HEK293T (cell line): ENCODE measurements at regions not wholly inside any gene's neighbourhood (a gene's known extent, or its start where the extent isn't known, plus 50 kb on each side); places are given as distances from the start of the nearest gene placed in this dataset.

Experiments
- CTCF ChIA-PET: fragments of 350-600 bp; formaldehyde crosslinking; extraction: SDS; loops from one replicate; lab custom pipeline; 2021; ENCODE audit warnings: antibody characterized with exemption, inconsistent platforms; lab: Yijun Ruan, JAX
- POLR2A ChIA-PET: fragments of 350-600 bp; formaldehyde crosslinking; extraction: SDS; loops from one replicate; lab custom pipeline; 2020; ENCODE audit warnings: antibody characterized with exemption, inconsistent platforms; lab: Yijun Ruan, JAX
- DNase-seq: peaks from one replicate; pipeline ENCODE4 v3.0.0; 2012; ENCODE audit warnings: mixed read lengths; ENCODE audit errors: extremely low spot score
- ARNT ChIP-seq: fragments of 450-650 bp; IDR thresholded peaks from 2 replicates; pipeline ENCODE4 v1.6.1; 2017; ENCODE audit warnings: mild to moderate bottlenecking
- BHLHE40 ChIP-seq: fragments of 450-650 bp; IDR thresholded peaks from 2 replicates; pipeline ENCODE4 v1.6.1; 2016; ENCODE audit warnings: mild to moderate bottlenecking, moderate library complexity, borderline replicate concordance
- CTBP1 ChIP-seq: fragments of 450-650 bp; IDR thresholded peaks from 2 replicates; pipeline ENCODE4 v1.6.1; 2016; ENCODE audit warnings: borderline replicate concordance
- ELF4 ChIP-seq: fragments of 450-650 bp; IDR thresholded peaks from 2 replicates; pipeline ENCODE4 v1.6.1; 2017; ENCODE audit warnings: antibody characterized with exemption
- FOXA1 ChIP-seq: fragments of 450-650 bp; IDR thresholded peaks from 2 replicates; pipeline ENCODE4 v1.6.1; 2016; ENCODE audit warnings: mild to moderate bottlenecking
- FOXK2 ChIP-seq: fragments of 450-650 bp; IDR thresholded peaks from 2 replicates; pipeline ENCODE4 v1.6.1; 2016; ENCODE audit warnings: mild to moderate bottlenecking
- FOXM1 ChIP-seq: fragments of 450-650 bp; IDR thresholded peaks from 2 replicates; pipeline ENCODE4 v1.6.1; 2017; ENCODE audit warnings: mild to moderate bottlenecking, borderline replicate concordance
- HDGF ChIP-seq: fragments of 450-650 bp; IDR thresholded peaks from 2 replicates; pipeline ENCODE4 v1.6.1; 2017; ENCODE audit warnings: antibody characterized with exemption, borderline replicate concordance
- L3MBTL2 ChIP-seq: fragments of 450-650 bp; conservative IDR thresholded peaks from 2 replicates; pipeline ENCODE4 v1.6.1; 2016; ENCODE audit warnings: mild to moderate bottlenecking
- LEF1 ChIP-seq: fragments of 450-650 bp; IDR thresholded peaks from 2 replicates; pipeline ENCODE4 v1.6.1; 2017; ENCODE audit warnings: mild to moderate bottlenecking, borderline replicate concordance
- NFRKB ChIP-seq: fragments of 450-650 bp; IDR thresholded peaks from 2 replicates; pipeline ENCODE4 v1.6.1; 2016; ENCODE audit warnings: mild to moderate bottlenecking, moderate library complexity
- PKNOX1 ChIP-seq: fragments of 450-650 bp; IDR thresholded peaks from 2 replicates; pipeline ENCODE4 v1.6.1; 2016
- SP1 ChIP-seq: fragments of 450-650 bp; IDR thresholded peaks from 2 replicates; pipeline ENCODE4 v1.6.1; 2017
- SUZ12 ChIP-seq: fragments of 450-650 bp; IDR thresholded peaks from 2 replicates; pipeline ENCODE4 v1.6.1; 2016; ENCODE audit warnings: mild to moderate bottlenecking
- TARDBP ChIP-seq: fragments of 450-650 bp; IDR thresholded peaks from 2 replicates; pipeline ENCODE4 v1.6.1; 2016
- ZNF384 ChIP-seq: fragments of 450-650 bp; IDR thresholded peaks from 2 replicates; pipeline ENCODE4 v1.6.1; 2016

- TF ChIP-seq FOXA1 (no peak), NFRKB (no peak), ARNT (no peak), CTBP1 (no peak), TARDBP (no peak)
- ChIA-PET CTCF (no interaction called here), POLR2A (no interaction called here)
- DNase-seq, result no peak
Measured at GRCh38 chr14:99006276-99006675, 265.7 kb downstream of the BCL11B start.

GRCh38 chr14:99007795-99008194 lies 264.2 kb downstream of the BCL11B start:
- DNase-seq, result no peak
- TF ChIP-seq ELF4, result no peak
- no peak for TF ChIP-seq LEF1
- no peak for TF ChIP-seq FOXA1
- no peak for TF ChIP-seq CTBP1
- TF ChIP-seq ARNT, result no peak
- TF ChIP-seq SUZ12, result no peak
- no peak for TF ChIP-seq BHLHE40
- no peak for TF ChIP-seq SP1
- no peak for TF ChIP-seq FOXM1
- no peak for TF ChIP-seq L3MBTL2
- no peak for TF ChIP-seq PKNOX1
- no peak for TF ChIP-seq NFRKB
- no peak for TF ChIP-seq ZNF384
- no peak for TF ChIP-seq HDGF
- TF ChIP-seq FOXK2, result no peak
- no peak for TF ChIP-seq TARDBP
- POLR2A ChIA-PET, result no interaction called here
- CTCF ChIA-PET, result no interaction called here

- no peak for DNase-seq
- ChIA-PET POLR2A (no interaction called here), CTCF (no interaction called here)
- TF ChIP-seq L3MBTL2 (no peak), ZNF384 (no peak), FOXA1 (no peak), ELF4 (no peak), NFRKB (no peak), CTBP1 (no peak), ARNT (no peak), HDGF (no peak), FOXM1 (no peak), BHLHE40 (no peak), SP1 (no peak), PKNOX1 (no peak), TARDBP (no peak), SUZ12 (no peak), FOXK2 (no peak), LEF1 (no peak)
Measured at GRCh38 chr14:99009871-99010270, 262.1 kb downstream of the BCL11B start.

- CTCF ChIA-PET, result no interaction called here
- POLR2A ChIA-PET, result no interaction called here
- TF ChIP-seq ELF4 (no peak), PKNOX1 (no peak)
- DNase-seq, result no peak
Measured at GRCh38 chr14:99011385-99011784, 260.6 kb downstream of the BCL11B start.

- TF ChIP-seq FOXM1, result no peak
- TF ChIP-seq L3MBTL2, result no peak
- no peak for TF ChIP-seq SUZ12
- no peak for TF ChIP-seq BHLHE40
- no peak for TF ChIP-seq FOXK2
- no peak for TF ChIP-seq CTBP1
- DNase-seq, result no peak
- POLR2A ChIA-PET, result no interaction called here
- CTCF ChIA-PET, result no interaction called here
Measured at GRCh38 chr14:99012703-99013102, 259.3 kb downstream of the BCL11B start.

- CTCF ChIA-PET, result no interaction called here
- no peak for DNase-seq
- POLR2A ChIA-PET, result no interaction called here
- TF ChIP-seq TARDBP (no peak), FOXK2 (no peak), BHLHE40 (no peak), ZNF384 (no peak), NFRKB (no peak), FOXM1 (no peak), L3MBTL2 (no peak), LEF1 (no peak), ELF4 (no peak), SUZ12 (no peak), HDGF (no peak), SP1 (no peak), CTBP1 (no peak), FOXA1 (no peak), PKNOX1 (no peak), ARNT (no peak)
Measured at GRCh38 chr14:99015833-99016232, 256.2 kb downstream of the BCL11B start.
